SU-DHL-6 (cell line): ENCODE measurements at regions not wholly inside any gene's neighbourhood (a gene's known extent, or its start where the extent isn't known, plus 50 kb on each side); places are given as distances from the start of the nearest gene placed in this dataset.

Experiments
- H2AFZ ChIP-seq: fragments of 200-600 bp; sonication (generic); 2 replicates; pipeline ENCODE4 v1.6.1; 2014; ENCODE audit warnings: low read depth, mild to moderate bottlenecking, moderate library complexity, mixed read lengths, antibody characterized with exemption, low read length; ENCODE audit not compliant: severe bottlenecking
- H3F3A ChIP-seq: fragments of 200-600 bp; shearing (Covaris generic); 2 replicates; pipeline ENCODE4 v1.6.0; 2016; ENCODE audit warnings: antibody characterized with exemption, mild to moderate bottlenecking; ENCODE audit not compliant: insufficient read depth
- H3K27ac ChIP-seq: fragments of 200-600 bp; sonication (generic); 2 replicates; pipeline ENCODE4 v1.5.1; 2016; ENCODE audit warnings: low read depth, mild to moderate bottlenecking, low read length, moderate library complexity, mixed read lengths
- H3K27me3 ChIP-seq: fragments of 200-600 bp; sonication (generic), shearing (Covaris generic); 2 replicates; pipeline ENCODE4 v1.6.0; 2014; ENCODE audit warnings: mild to moderate bottlenecking, low read length
- H3K36me3 ChIP-seq: fragments of 200-600 bp; sonication (generic); 2 replicates; pipeline ENCODE4 v1.6.1; 2014; ENCODE audit warnings: mild to moderate bottlenecking, low read length, mixed read lengths
- H3K4me2 ChIP-seq: fragments of 300-600, 200-600 bp; shearing (Covaris generic), sonication (generic); 2 replicates; pipeline ENCODE4 v1.6.0; 2014; ENCODE audit warnings: low read length, low read depth, mild to moderate bottlenecking; ENCODE audit not compliant: poor library complexity, severe bottlenecking
- H3K4me3 ChIP-seq: fragments of 200-600 bp; sonication (generic); 2 replicates; pipeline ENCODE4 v1.5.1; 2014; ENCODE audit warnings: antibody characterized with exemption, low read length, mild to moderate bottlenecking, mixed read lengths; ENCODE audit not compliant: insufficient read depth, poor library complexity, severe bottlenecking
- H3K79me2 ChIP-seq: fragments of 200-600 bp; sonication (generic); 2 replicates; pipeline ENCODE4 v1.6.1; 2014; ENCODE audit warnings: mild to moderate bottlenecking, low read length, moderate library complexity; ENCODE audit not compliant: insufficient read depth
- H3K9ac ChIP-seq: fragments of 200-600 bp; sonication (generic); 2 replicates; pipeline ENCODE4 v1.7.0; 2014; ENCODE audit warnings: mild to moderate bottlenecking, low read length
- H3K9me2 ChIP-seq: fragments of 200-600 bp; sonication (generic); replicated peaks from 2 replicates; pipeline ENCODE4 v1.6.1; 2014; ENCODE audit warnings: low read length; ENCODE audit not compliant: insufficient read depth
- H3K9me3 ChIP-seq: fragments of 200-600 bp; sonication (generic); 2 replicates; pipeline ENCODE4 v1.6.1; 2014; ENCODE audit warnings: low read length, mixed read lengths; ENCODE audit not compliant: insufficient read depth
- H4K20me1 ChIP-seq: fragments of 200-600 bp; sonication (generic); 2 replicates; pipeline ENCODE4 v1.6.1; 2014; ENCODE audit warnings: low read depth, mild to moderate bottlenecking, antibody characterized with exemption, low read length, moderate library complexity, mixed read lengths
- CTCF ChIP-seq: fragments of 200-600 bp; sonication (generic); IDR thresholded peaks from one replicate; pipeline ENCODE4 v1.5.1; 2017; ENCODE audit warnings: antibody characterized with exemption, mild to moderate bottlenecking, low read length, moderate library complexity; ENCODE audit not compliant: insufficient read depth, poor library complexity, severe bottlenecking
- EZH2phosphoT487 ChIP-seq: fragments of 200-600 bp; sonication (generic), shearing (Covaris generic); conservative IDR thresholded peaks from 2 replicates; pipeline ENCODE4 v1.6.1; 2018; ENCODE audit warnings: mild to moderate bottlenecking, antibody characterized with exemption, low read length, moderate library complexity, mixed read lengths

- Histone ChIP-seq H3K36me3 (no peaks in the 10 kb centered on the region), H4K20me1 (no peaks in the 10 kb centered on the region), H3K79me2 (no peaks in the 10 kb centered on the region), H3K4me2 (no peak overlapping the region), H3K4me3 (no peak overlapping the region), H3K9me2 (no peaks in the 10 kb centered on the region), H3K27ac (no peak overlapping the region), H3F3A (no peaks in the 10 kb centered on the region), H3K9me3 (no peaks in the 10 kb centered on the region), H2AFZ (no peak overlapping the region), H3K27me3 (no peaks in the 10 kb centered on the region), H3K9ac (no peak overlapping the region)
- TF ChIP-seq CTCF: no peak
- TF ChIP-seq EZH2phosphoT487: no peak
Observed at GRCh38 chr4:181757098-181757497, 486.1 kb upstream of the TENM3 start.

GRCh38 chr4:181757910-181758660, 485.1 kb upstream of the TENM3 start:
- H3K79me2 ChIP-seq: no peaks in the 10 kb centered on the region
- TF ChIP-seq EZH2phosphoT487: no peak
- no peak for TF ChIP-seq CTCF
- no peak overlapping the region for H3K9ac ChIP-seq
- no peak overlapping the region for H3K4me2 ChIP-seq
- H3K27me3 ChIP-seq: no peaks in the 10 kb centered on the region
- H3K36me3 ChIP-seq: no peaks in the 10 kb centered on the region
- H3K27ac ChIP-seq: no peak overlapping the region
- H3K4me3 ChIP-seq: no peak overlapping the region
- no peaks in the 10 kb centered on the region for H3K9me2 ChIP-seq
- H4K20me1 ChIP-seq: no peaks in the 10 kb centered on the region
- H2AFZ ChIP-seq: no peak overlapping the region
- H3F3A ChIP-seq: no peaks in the 10 kb centered on the region
- H3K9me3 ChIP-seq: no peaks in the 10 kb centered on the region

DNA sequence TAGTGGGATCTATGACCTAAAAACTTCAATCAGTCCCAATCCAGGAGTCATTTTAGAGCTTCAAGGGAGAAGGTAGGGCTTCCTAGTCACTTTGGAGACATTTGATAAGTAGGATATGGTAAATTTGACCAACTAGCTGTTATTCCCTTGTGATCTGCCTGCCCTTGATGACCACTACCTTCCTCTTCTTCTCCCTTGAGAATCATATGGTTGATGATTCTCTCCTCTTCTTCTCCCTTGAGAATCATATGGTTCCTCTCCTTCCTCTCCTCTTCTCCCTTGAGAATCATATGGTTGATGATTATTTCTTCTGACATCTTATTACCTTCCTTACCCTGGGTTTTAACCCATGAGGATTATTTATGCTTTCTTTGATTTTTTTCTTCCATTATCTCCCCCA, 482.6 kb upstream of the TENM3 start:
- H3F3A ChIP-seq: no peaks in the 10 kb centered on the region
- H3K4me3 ChIP-seq: no peak overlapping the region
- H3K79me2 ChIP-seq: no peaks in the 10 kb centered on the region
- H3K9me2 ChIP-seq: no peaks in the 10 kb centered on the region
- no peaks in the 10 kb centered on the region for H4K20me1 ChIP-seq
- TF ChIP-seq EZH2phosphoT487 (no peak), CTCF (no peak)
- no peaks in the 10 kb centered on the region for H3K27me3 ChIP-seq
- H2AFZ ChIP-seq: no peak overlapping the region
- H3K9ac ChIP-seq: no peak overlapping the region
- no peak overlapping the region for H3K4me2 ChIP-seq
- H3K27ac ChIP-seq: no peak overlapping the region
- no peaks in the 10 kb centered on the region for H3K9me3 ChIP-seq
- H3K36me3 ChIP-seq: no peaks in the 10 kb centered on the region
